ENCODE measurements at regions not wholly inside any gene's neighbourhood (a gene's known extent, or its start where the extent isn't known, plus 50 kb on each side); places are given as distances from the start of the nearest gene placed in this dataset.

DNA sequence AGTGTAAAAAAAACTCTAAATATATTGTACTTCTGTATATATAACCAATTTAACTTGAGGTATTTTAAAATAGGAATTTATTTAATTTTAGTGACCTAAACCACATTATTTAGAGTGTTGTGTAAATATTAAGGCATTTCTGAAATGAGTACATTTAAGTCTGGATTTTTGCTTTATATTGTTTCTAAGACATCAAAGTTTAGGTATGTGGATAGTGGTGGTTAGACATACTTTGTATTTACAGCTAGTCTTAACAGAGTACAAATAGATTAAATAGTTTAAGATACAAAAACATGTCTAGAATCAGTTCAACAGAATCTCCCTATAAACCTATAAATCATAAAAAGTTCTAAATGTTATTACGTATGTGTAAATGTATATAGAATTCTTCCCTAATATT is 588.5 kb downstream of the TRIML1 start:
- TF ChIP-seq CTCF (IDR thresholded peaks at IDR 0.05) (no peak), EP300 (IDR thresholded peaks at IDR 0.05) (no peak), POLR2A (IDR thresholded peaks at IDR 0.05; ENCODE audit: low read depth) (no peak), POLR2AphosphoS5 (IDR thresholded peaks at IDR 0.05) (no peak)
